ENCODE measurements at regions not wholly inside any gene's neighbourhood (a gene's known extent, or its start where the extent isn't known, plus 50 kb on each side); places are given as distances from the start of the nearest gene placed in this dataset.

DNA sequence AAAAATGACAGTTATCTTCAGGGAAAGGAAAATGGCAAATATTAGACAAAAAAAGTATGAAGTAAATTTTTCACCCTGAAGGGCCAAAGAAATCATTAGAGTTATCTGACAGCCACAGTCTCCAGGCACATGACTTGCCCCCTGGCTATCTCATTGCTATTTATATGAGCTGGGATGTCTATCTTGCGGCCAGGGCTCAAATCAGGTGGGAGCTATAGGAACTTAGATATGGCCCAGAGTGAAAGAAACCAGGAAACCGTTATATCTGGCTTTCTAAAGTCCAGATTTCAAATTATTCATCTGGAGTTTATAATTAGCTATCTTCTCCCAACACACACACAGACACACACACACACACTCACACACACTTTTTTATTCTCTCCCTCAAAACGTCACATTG is 135.3 kb upstream of the EEF1E1 start:
- WGBS = 71% methylated on average over 3 of the region's 3 CpGs
- no peak overlapping the region for H3K27ac ChIP-seq
- no peak overlapping the region for H3K4me3 ChIP-seq
- TF ChIP-seq, protein P1, sequence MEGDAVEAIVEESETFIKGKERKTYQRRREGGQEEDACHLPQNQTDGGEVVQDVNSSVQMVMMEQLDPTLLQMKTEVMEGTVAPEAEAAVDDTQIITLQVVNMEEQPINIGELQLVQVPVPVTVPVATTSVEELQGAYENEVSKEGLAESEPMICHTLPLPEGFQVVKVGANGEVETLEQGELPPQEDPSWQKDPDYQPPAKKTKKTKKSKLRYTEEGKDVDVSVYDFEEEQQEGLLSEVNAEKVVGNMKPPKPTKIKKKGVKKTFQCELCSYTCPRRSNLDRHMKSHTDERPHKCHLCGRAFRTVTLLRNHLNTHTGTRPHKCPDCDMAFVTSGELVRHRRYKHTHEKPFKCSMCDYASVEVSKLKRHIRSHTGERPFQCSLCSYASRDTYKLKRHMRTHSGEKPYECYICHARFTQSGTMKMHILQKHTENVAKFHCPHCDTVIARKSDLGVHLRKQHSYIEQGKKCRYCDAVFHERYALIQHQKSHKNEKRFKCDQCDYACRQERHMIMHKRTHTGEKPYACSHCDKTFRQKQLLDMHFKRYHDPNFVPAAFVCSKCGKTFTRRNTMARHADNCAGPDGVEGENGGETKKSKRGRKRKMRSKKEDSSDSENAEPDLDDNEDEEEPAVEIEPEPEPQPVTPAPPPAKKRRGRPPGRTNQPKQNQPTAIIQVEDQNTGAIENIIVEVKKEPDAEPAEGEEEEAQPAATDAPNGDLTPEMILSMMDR (IDR thresholded peaks at IDR 0.05) = no peak
- TF ChIP-seq POLR2A (IDR thresholded peaks at IDR 0.05) (no peak), POLR2AphosphoS5 (IDR thresholded peaks at IDR 0.05) (no peak)
- no peaks in the 10 kb centered on the region for H3K27me3 ChIP-seq (replicated peaks; ENCODE audit: insufficient read depth)
- no peaks in the 10 kb centered on the region for H3K9me3 ChIP-seq
- H3K36me3 ChIP-seq = no peaks in the 10 kb centered on the region
- intact Hi-C loops (cut with DNase I) = no loop called here
- DNase-seq (ENCODE audit: low spot score) = no peak
- no peaks in the 10 kb centered on the region for H3K4me1 ChIP-seq (replicated peaks)

DNA sequence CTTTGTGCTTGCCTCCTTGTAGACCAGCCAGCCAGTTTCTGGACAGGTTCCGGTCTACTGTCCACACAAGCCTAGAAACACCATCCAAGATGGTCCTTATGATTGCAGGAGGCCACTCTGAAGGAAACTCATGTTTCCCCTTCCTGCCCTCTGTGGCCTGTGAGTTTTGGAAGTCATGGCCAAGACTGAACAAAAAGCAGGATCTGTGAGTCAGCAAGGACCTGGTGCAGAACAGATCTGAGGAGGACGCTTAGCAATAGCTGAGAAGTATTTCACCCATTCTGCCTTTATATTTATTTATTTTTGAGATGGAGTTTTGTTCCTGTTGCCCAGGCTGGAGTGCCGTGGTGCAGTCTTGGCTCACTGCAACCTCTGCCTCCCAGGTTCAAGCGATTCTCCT is 134.6 kb upstream of the EEF1E1 start:
- Histone ChIP-seq H3K4me1 (replicated peaks) (no peaks in the 10 kb centered on the region), H3K27ac (no peak overlapping the region), H3K4me3 (no peak overlapping the region), H3K9me3 (no peaks in the 10 kb centered on the region), H3K27me3 (replicated peaks; ENCODE audit: insufficient read depth) (no peaks in the 10 kb centered on the region), H3K36me3 (no peaks in the 10 kb centered on the region)
- intact Hi-C loops (cut with DNase I) = no loop called here
- TF ChIP-seq, protein P1 (IDR thresholded peaks at IDR 0.05) = no peak
- no peak for DNase-seq (ENCODE audit: low spot score)
- WGBS = 67% methylated on average over 4 of the region's 4 CpGs

DNA sequence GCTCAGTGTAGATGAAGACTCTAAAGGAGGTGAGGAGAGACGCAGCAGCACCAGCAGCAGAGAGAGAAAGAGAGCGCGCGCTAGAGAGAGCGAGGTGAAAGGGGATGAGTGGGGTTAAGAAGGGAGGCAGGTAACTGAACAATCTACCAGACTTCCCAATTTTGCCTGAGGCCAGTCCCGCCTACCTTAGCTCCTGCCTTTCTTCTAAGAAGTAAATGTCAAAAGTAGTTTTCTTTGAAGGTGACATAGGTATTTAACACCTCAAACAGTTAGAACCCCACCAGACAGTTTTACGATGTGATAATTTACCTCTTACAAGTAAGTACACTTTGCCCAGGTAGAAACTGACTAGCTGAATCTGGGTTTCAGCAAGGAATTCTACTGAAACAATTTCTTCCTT is 132.0 kb upstream of the EEF1E1 start:
- H3K4me1 ChIP-seq (replicated peaks) = no peaks in the 10 kb centered on the region

DNA sequence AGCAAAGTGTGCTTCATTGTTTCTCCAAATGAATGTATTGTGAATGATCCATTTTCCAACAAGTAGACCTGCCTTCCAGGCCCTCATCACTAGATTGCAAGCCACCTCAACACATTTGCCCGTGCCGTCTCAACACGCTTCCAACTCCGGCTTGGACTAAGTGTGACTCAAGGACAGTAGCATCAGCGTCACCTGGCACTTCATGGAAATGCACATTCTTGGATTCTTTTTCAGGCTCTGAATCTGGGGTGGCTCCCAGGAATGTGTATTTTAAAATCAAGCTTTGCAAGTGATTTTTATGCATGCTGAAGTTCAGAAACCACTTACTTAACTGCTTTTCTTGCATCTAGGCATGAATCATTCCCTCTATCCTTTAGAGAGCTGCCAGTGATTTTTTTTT is 129.6 kb upstream of the EEF1E1 start:
- H3K9me3 ChIP-seq = no peaks in the 10 kb centered on the region
- H3K4me1 ChIP-seq (replicated peaks) = no peaks in the 10 kb centered on the region
- no peak for TF ChIP-seq POLR2A (IDR thresholded peaks at IDR 0.05)
- no peak for TF ChIP-seq POLR2AphosphoS5 (IDR thresholded peaks at IDR 0.05)
- TF ChIP-seq, protein P1 (IDR thresholded peaks at IDR 0.05) = no peak
- H3K36me3 ChIP-seq = no peaks in the 10 kb centered on the region
- WGBS = 95% methylated on average over 5 of the region's 5 CpGs
- H3K27me3 ChIP-seq (replicated peaks; ENCODE audit: insufficient read depth) = no peaks in the 10 kb centered on the region
- no peak overlapping the region for H3K4me3 ChIP-seq
- no peak for DNase-seq (ENCODE audit: low spot score)
- intact Hi-C loops (cut with DNase I) = no loop called here
- no peak overlapping the region for H3K27ac ChIP-seq

More for the DNA sequence above, 132.0 kb upstream of the EEF1E1 start:
- no peak for DNase-seq (ENCODE audit: low spot score)
- 20% methylated on average over 7 of the region's 7 CpGs for WGBS
- Histone ChIP-seq H3K4me3 (no peak overlapping the region), H3K27me3 (replicated peaks; ENCODE audit: insufficient read depth) (no peaks in the 10 kb centered on the region), H3K36me3 (no peaks in the 10 kb centered on the region), H3K9me3 (no peaks in the 10 kb centered on the region), H3K27ac (no peak overlapping the region)
- TF ChIP-seq POLR2A (IDR thresholded peaks at IDR 0.05) (no peak), POLR2AphosphoS5 (IDR thresholded peaks at IDR 0.05) (no peak)
- TF ChIP-seq, protein P1 (IDR thresholded peaks at IDR 0.05) = no peak
- intact Hi-C loops (cut with DNase I) = no loop called here

DNA sequence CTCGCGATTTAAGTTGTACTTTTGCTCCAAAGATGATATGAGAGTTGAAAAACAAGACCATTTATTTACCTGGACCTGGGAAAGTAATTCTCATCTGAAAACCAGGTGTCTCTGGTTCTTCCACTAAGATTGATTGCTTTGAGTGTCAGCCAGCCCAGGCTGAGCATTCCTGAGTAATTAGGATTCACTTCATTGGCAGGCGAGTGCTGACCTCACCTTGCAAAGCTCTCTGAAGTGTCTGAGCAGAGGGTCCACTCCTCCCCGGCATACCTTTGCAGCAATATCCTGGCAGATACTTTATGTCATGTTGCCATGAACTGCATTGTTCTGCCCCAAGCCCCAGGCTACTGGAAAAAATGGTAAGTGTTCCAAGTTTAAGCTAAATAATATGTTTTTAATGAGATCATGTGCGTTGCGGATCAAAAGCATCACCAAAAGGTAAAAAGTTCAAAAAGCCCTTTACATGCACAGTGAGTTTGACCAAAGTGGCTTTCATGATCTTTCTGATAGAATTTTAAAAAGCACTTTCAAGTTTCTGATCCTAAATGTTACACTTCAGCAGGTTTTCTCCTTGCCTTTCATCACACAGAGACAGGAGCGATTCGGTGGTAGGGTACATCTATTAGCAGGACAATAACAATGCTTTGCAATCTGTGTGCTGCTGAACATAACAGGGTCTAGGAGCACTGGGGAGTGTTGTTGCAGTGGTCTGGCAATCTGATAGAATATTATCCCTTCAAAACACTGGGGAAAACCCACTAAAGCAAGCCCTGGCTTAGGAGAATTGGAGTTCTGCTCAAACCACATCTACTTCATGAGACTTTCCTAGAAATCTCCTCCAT is 127.8 kb upstream of the EEF1E1 start:
- no peak for DNase-seq (ENCODE audit: low spot score)
- 25% methylated on average over 8 of the region's 8 CpGs for WGBS
- Histone ChIP-seq H3K9me3 (no peaks in the 10 kb centered on the region), H3K27me3 (replicated peaks; ENCODE audit: insufficient read depth) (no peaks in the 10 kb centered on the region), H3K36me3 (no peaks in the 10 kb centered on the region), H3K4me1 (replicated peaks) (no peaks in the 10 kb centered on the region), H3K27ac (no peak overlapping the region), H3K4me3 (no peak overlapping the region)
- TF ChIP-seq POLR2AphosphoS5 (IDR thresholded peaks at IDR 0.05) = no peak
- no peak for TF ChIP-seq POLR2A (IDR thresholded peaks at IDR 0.05)
- TF ChIP-seq, protein P1 (IDR thresholded peaks at IDR 0.05) = no peak
- intact Hi-C loops (cut with DNase I) = no loop called here

Measured in prostate gland (tissue), 2 donors.